NCI-H187 (cell line): ENCODE measurements at regions not wholly inside any gene's neighbourhood (a gene's known extent, or its start where the extent isn't known, plus 50 kb on each side); places are given as distances from the start of the nearest gene placed in this dataset.
"Not testable (repeated sequence)": the region's sequence is repeated elsewhere in the genome, so short reads cannot be mapped to it uniquely, and the experiment has no call there.

Source experiments
- DNase-seq, 2 experiments: peaks; one replicate each; lab custom pipeline; 2025; lab: John Stamatoyannopoulos, UW

- no peak for DNase-seq
These were observed 499.8 kb upstream of the CDH11 start for GRCh38 chr16:65621640-65622039.

GRCh38 chr16:65619606-65620005 lies 497.7 kb upstream of the CDH11 start:
- DNase-seq = no peak

GRCh38 chr16:65618931-65619330 lies 497.1 kb upstream of the CDH11 start:
- DNase-seq = no peak

GRCh38 chr16:65618333-65618732 lies 496.5 kb upstream of the CDH11 start:
- DNase-seq = no peak

GRCh38 chr16:65617421-65617820 lies 495.6 kb upstream of the CDH11 start:
- DNase-seq = no peak

- DNase-seq = no peak
These were observed 486.6 kb upstream of the CDH11 start for GRCh38 chr16:65608455-65608854.

- no peak for DNase-seq
These were observed 482.9 kb upstream of the CDH11 start for GRCh38 chr16:65604771-65605170.

- DNase-seq = no peak
These were observed 479.9 kb upstream of the CDH11 start for GRCh38 chr16:65601781-65602180.

GRCh38 chr16:65600629-65601028 lies 478.8 kb upstream of the CDH11 start:
- DNase-seq = no peak

- no peak for DNase-seq
These were observed 478.2 kb upstream of the CDH11 start for GRCh38 chr16:65600046-65600445.

- no peak for DNase-seq
These were observed 476.8 kb upstream of the CDH11 start for GRCh38 chr16:65598621-65599020.

GRCh38 chr16:65583498-65583897 lies 461.6 kb upstream of the CDH11 start:
- no peak for DNase-seq

- DNase-seq = no peak
These were observed 457.2 kb upstream of the CDH11 start for GRCh38 chr16:65579050-65579449.

- DNase-seq = no peak
These were observed 454.8 kb upstream of the CDH11 start for GRCh38 chr16:65576631-65577030.

GRCh38 chr16:65576139-65576538 lies 454.3 kb upstream of the CDH11 start:
- DNase-seq = no peak

- no peak for DNase-seq
These were observed 452.6 kb upstream of the CDH11 start for GRCh38 chr16:65574326-65574966.

- no peak for DNase-seq
These were observed 450.3 kb upstream of the CDH11 start for GRCh38 chr16:65572156-65572555.

- no peak for DNase-seq
These were observed 448.4 kb upstream of the CDH11 start for GRCh38 chr16:65570261-65570660.

- DNase-seq = no peak
These were observed 438.0 kb upstream of the CDH11 start for GRCh38 chr16:65559846-65560245.

GRCh38 chr16:65549689-65550088 lies 427.8 kb upstream of the CDH11 start:
- not testable (repeated sequence) for DNase-seq

- no peak for DNase-seq
These were observed 426.6 kb upstream of the CDH11 start for GRCh38 chr16:65548470-65548869.

GRCh38 chr16:65547772-65548446 lies 426.0 kb upstream of the CDH11 start:
- no peak for DNase-seq

- DNase-seq = no peak
These were observed 424.5 kb upstream of the CDH11 start for GRCh38 chr16:65546353-65546791.

- DNase-seq = no peak
These were observed 423.6 kb upstream of the CDH11 start for GRCh38 chr16:65545413-65545956.
